GM19351 (cell line): ENCODE measurements at regions not wholly inside any gene's neighbourhood (a gene's known extent, or its start where the extent isn't known, plus 50 kb on each side); places are given as distances from the start of the nearest gene placed in this dataset.
"Not testable (repeated sequence)": the region's sequence is repeated elsewhere in the genome, so short reads cannot be mapped to it uniquely, and the experiment has no call there.

ENCODE experiments used
- ATAC-seq: cut with Tn5 transposase; IDR thresholded peaks from one replicate; pipeline ENCODE4 v1.9.1; 2021; ENCODE audit warnings: mild to moderate bottlenecking, moderate library complexity; ENCODE audit not compliant: unreplicated experiment

GRCh38 chr1:96557336-96557735 is 164.2 kb upstream of the PTBP2 start:
- ATAC-seq: no peak

GRCh38 chr1:96558635-96559034 is 162.9 kb upstream of the PTBP2 start:
- no peak for ATAC-seq

GRCh38 chr1:96559181-96559580 is 162.4 kb upstream of the PTBP2 start:
- no peak for ATAC-seq

- no peak for ATAC-seq
Observed at GRCh38 chr1:96559707-96560596, 161.6 kb upstream of the PTBP2 start.

GRCh38 chr1:96562094-96562493 is 159.5 kb upstream of the PTBP2 start:
- no peak for ATAC-seq

- ATAC-seq: not testable (repeated sequence)
Observed at GRCh38 chr1:96564401-96564800, 157.2 kb upstream of the PTBP2 start.

GRCh38 chr1:96565546-96565945 is 156.0 kb upstream of the PTBP2 start:
- ATAC-seq: no peak

GRCh38 chr1:96568639-96569038 is 152.9 kb upstream of the PTBP2 start:
- no peak for ATAC-seq

- no peak for ATAC-seq
Observed at GRCh38 chr1:96569288-96569687, 152.3 kb upstream of the PTBP2 start.

- no peak for ATAC-seq
Observed at GRCh38 chr1:96579636-96580035, 141.9 kb upstream of the PTBP2 start.

GRCh38 chr1:96580920-96581319 is 140.7 kb upstream of the PTBP2 start:
- ATAC-seq: no peak

GRCh38 chr1:96581772-96582171 is 139.8 kb upstream of the PTBP2 start:
- ATAC-seq: no peak

- ATAC-seq: no peak
Observed at GRCh38 chr1:96583903-96584302, 137.7 kb upstream of the PTBP2 start.

GRCh38 chr1:96587222-96587621 is 134.4 kb upstream of the PTBP2 start:
- no peak for ATAC-seq

GRCh38 chr1:96588416-96588995 is 133.1 kb upstream of the PTBP2 start:
- ATAC-seq: no peak

- not testable (repeated sequence) for ATAC-seq
Observed at GRCh38 chr1:96595530-96595929, 126.1 kb upstream of the PTBP2 start.

- ATAC-seq: peak; percentile 88
Observed at GRCh38 chr1:96596226-96596922, 125.2 kb upstream of the PTBP2 start.

GRCh38 chr1:96597218-96597617 is 124.4 kb upstream of the PTBP2 start:
- ATAC-seq: no peak

GRCh38 chr1:96598416-96599168 is 123.0 kb upstream of the PTBP2 start:
- ATAC-seq: no peak

GRCh38 chr1:96604620-96605019 is 117.0 kb upstream of the PTBP2 start:
- ATAC-seq: not testable (repeated sequence)

GRCh38 chr1:96617375-96617774 is 104.2 kb upstream of the PTBP2 start:
- ATAC-seq: not testable (repeated sequence)
